HCT116 (cell line): ENCODE measurements at regions not wholly inside any gene's neighbourhood (a gene's known extent, or its start where the extent isn't known, plus 50 kb on each side); places are given as distances from the start of the nearest gene placed in this dataset.

ENCODE experiments used
- ATF3 ChIP-seq: IDR thresholded peaks from 2 replicates; pipeline ENCODE4 v1.6.1; 2012
- ELF1 ChIP-seq: IDR thresholded peaks from 2 replicates; pipeline ENCODE4 v1.6.1; 2012; ENCODE audit warnings: low read depth, borderline replicate concordance
- EZH2 ChIP-seq: fragments of 200-600 bp; sonication (generic); IDR thresholded peaks from 2 replicates; pipeline ENCODE4 v1.6.1; 2017; ENCODE audit warnings: antibody characterized with exemption, mixed run types
- EZH2phosphoT487 ChIP-seq: fragments of 200-600 bp; IDR thresholded peaks from 2 replicates; pipeline ENCODE4 v1.6.1; 2018; ENCODE audit warnings: antibody characterized with exemption, borderline replicate concordance
- POLR2A ChIP-seq: IDR thresholded peaks from 2 replicates; pipeline ENCODE4 v1.7.0; 2011; ENCODE audit warnings: borderline replicate concordance; ENCODE audit not compliant: insufficient read depth, insufficient read length; ENCODE audit errors: extremely low read depth
- POLR2AphosphoS5 ChIP-seq: IDR thresholded peaks from 2 replicates; pipeline ENCODE4 v1.6.1; 2011; ENCODE audit warnings: mild to moderate bottlenecking, low read depth, low read length, moderate library complexity
- RAD21 ChIP-seq: IDR thresholded peaks from 2 replicates; pipeline ENCODE4 v1.6.1; 2012; ENCODE audit warnings: low read depth, mild to moderate bottlenecking
- REST ChIP-seq: IDR thresholded peaks from 2 replicates; pipeline ENCODE4 v1.6.1; 2012; ENCODE audit warnings: low read depth
- SIN3A ChIP-seq: IDR thresholded peaks from 2 replicates; pipeline ENCODE4 v1.6.1; 2012; ENCODE audit warnings: low read depth
- SP1 ChIP-seq: IDR thresholded peaks from 2 replicates; pipeline ENCODE4 v1.6.1; 2012; ENCODE audit warnings: low read depth
- YY1 ChIP-seq: IDR thresholded peaks from 2 replicates; pipeline ENCODE4 v1.6.1; 2011; ENCODE audit warnings: low read length, low read depth, moderate library complexity, mild to moderate bottlenecking; ENCODE audit not compliant: insufficient replicate concordance; ENCODE audit errors: extremely low read depth
- ZNF274 ChIP-seq: fragments of 200-500 bp; sonication (Bioruptor generic); IDR thresholded peaks from 2 replicates; pipeline ENCODE4 v1.6.1; 2014; ENCODE audit warnings: mild to moderate bottlenecking, low read depth, low read length, inconsistent platforms
- TF ChIP-seq, protein P1 (sequence below), 3 experiments: fragments of 200-600 bp in 1 of 3; sonication (generic) in 1 of 3; IDR thresholded peaks in 2 of 3; conservative IDR thresholded peaks in 1 of 3; 2 replicates each; pipeline ENCODE4 v1.5.1; 2012 to 2017; ENCODE audit warnings: low read depth in 2 of 3, low read length in 2 of 3, antibody characterized with exemption in 1 of 3, borderline replicate concordance in 1 of 3, control low read depth in 1 of 3, mild to moderate bottlenecking in 1 of 3, mixed read lengths in 1 of 3, mixed run types in 1 of 3, moderate library complexity in 1 of 3; ENCODE audit not compliant: insufficient read depth in 1 of 3

GRCh38 chr3:5426094-5426883 is 238.8 kb downstream of the EDEM1 start:
- TF ChIP-seq RAD21 (peak; percentile 88), SIN3A (no peak), ELF1 (no peak), ATF3 (no peak), YY1 (no peak), ZNF274 (no peak), SP1 (no peak), REST (no peak), POLR2A (no peak), EZH2 (no peak), POLR2AphosphoS5 (no peak), EZH2phosphoT487 (no peak)
- TF ChIP-seq, protein P1, sequence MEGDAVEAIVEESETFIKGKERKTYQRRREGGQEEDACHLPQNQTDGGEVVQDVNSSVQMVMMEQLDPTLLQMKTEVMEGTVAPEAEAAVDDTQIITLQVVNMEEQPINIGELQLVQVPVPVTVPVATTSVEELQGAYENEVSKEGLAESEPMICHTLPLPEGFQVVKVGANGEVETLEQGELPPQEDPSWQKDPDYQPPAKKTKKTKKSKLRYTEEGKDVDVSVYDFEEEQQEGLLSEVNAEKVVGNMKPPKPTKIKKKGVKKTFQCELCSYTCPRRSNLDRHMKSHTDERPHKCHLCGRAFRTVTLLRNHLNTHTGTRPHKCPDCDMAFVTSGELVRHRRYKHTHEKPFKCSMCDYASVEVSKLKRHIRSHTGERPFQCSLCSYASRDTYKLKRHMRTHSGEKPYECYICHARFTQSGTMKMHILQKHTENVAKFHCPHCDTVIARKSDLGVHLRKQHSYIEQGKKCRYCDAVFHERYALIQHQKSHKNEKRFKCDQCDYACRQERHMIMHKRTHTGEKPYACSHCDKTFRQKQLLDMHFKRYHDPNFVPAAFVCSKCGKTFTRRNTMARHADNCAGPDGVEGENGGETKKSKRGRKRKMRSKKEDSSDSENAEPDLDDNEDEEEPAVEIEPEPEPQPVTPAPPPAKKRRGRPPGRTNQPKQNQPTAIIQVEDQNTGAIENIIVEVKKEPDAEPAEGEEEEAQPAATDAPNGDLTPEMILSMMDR (IDR thresholded peaks at IDR 0.05 in 2 of 3, conservative IDR thresholded peaks at IDR 0.05 in 1 of 3; ENCODE audit: borderline replicate concordance in 1 of 3, insufficient read depth in 1 of 3, low read depth in 2 of 3, low read length in 2 of 3), result peak; percentile 59 to 96 (median 93); a peak in 5 of 6 replicates
